ENCODE measurements at regions not wholly inside any gene's neighbourhood (a gene's known extent, or its start where the extent isn't known, plus 50 kb on each side); places are given as distances from the start of the nearest gene placed in this dataset.
A peak's percentile ranks its signal among the peaks of the same experiment; 100 is the strongest.
"Not testable (repeated sequence)": the region's sequence is repeated elsewhere in the genome, so short reads cannot be mapped to it uniquely, and the experiment has no call there.

- Histone ChIP-seq H3K36me3 (ENCODE audit: control insufficient read depth, insufficient read depth, low read length) (no peaks in the 10 kb centered on the region), H3K27me3 (ENCODE audit: control insufficient read depth, insufficient read depth, low read length) (no peaks in the 10 kb centered on the region)
Observed at GRCh38 chr1:73327998-73328397, 870.0 kb downstream of the LRRIQ3 start.

GRCh38 chr1:73327180-73327793 is 870.7 kb downstream of the LRRIQ3 start:
- no peaks in the 10 kb centered on the region for H3K4me1 ChIP-seq (ENCODE audit: control insufficient read depth, insufficient read depth, low read length)
- no peak overlapping the region for H3K27ac ChIP-seq (ENCODE audit: low read depth, low read length)
- DNase-seq (ENCODE audit: low read depth in 4 of 6, low spot score in 6 of 6), result no peak
- WGBS (ENCODE audit: insufficient coverage), result 91% methylated on average over 3 of the region's 3 CpGs
- no peak overlapping the region for H3K4me3 ChIP-seq (ENCODE audit: low read depth, low read length)
- H3K27me3 ChIP-seq (ENCODE audit: control insufficient read depth, insufficient read depth, low read length), result no peaks in the 10 kb centered on the region
- H3K9me3 ChIP-seq (ENCODE audit: control insufficient read depth, insufficient read depth, low read length), result no peaks in the 10 kb centered on the region
- H3K36me3 ChIP-seq (ENCODE audit: control insufficient read depth, insufficient read depth, low read length), result no peaks in the 10 kb centered on the region

More at GRCh38 chr1:73327998-73328397, 870.0 kb downstream of the LRRIQ3 start:
- Histone ChIP-seq H3K4me3 (ENCODE audit: low read depth, low read length) (no peak overlapping the region), H3K27ac (ENCODE audit: low read depth, low read length) (no peak overlapping the region), H3K9me3 (ENCODE audit: control insufficient read depth, insufficient read depth, low read length) (no peaks in the 10 kb centered on the region), H3K4me1 (ENCODE audit: control insufficient read depth, insufficient read depth, low read length) (no peaks in the 10 kb centered on the region)
- DNase-seq (ENCODE audit: low read depth in 4 of 6, low spot score in 6 of 6), result no peak
- 98% methylated on average over 3 of the region's 3 CpGs for WGBS (ENCODE audit: insufficient coverage)

DNA sequence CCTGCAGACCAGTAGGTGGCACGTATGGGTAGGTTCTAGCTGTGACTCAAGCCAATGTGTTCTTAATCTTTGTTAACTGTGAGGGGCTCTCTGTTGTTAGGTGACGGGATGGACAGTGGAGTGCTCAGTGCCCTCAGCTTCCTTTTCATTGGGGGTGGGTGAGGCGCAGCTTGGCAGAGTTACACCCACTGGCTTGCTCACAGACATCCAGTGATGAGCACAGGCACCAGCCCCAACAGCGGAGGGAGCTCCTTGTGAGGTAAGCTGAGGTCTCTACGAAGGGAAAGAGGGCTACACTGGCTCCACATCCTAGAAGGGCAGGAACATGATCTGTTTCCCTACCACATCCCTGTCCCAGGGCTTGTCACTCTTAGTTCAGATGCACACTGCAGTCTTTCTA is 871.3 kb downstream of the LRRIQ3 start:
- Histone ChIP-seq H3K4me1 (ENCODE audit: control insufficient read depth, insufficient read depth, low read length) (no peaks in the 10 kb centered on the region), H3K4me3 (ENCODE audit: low read depth, low read length) (no peak overlapping the region), H3K27me3 (ENCODE audit: control insufficient read depth, insufficient read depth, low read length) (no peaks in the 10 kb centered on the region), H3K36me3 (ENCODE audit: control insufficient read depth, insufficient read depth, low read length) (no peaks in the 10 kb centered on the region), H3K27ac (ENCODE audit: low read depth, low read length) (no peak overlapping the region), H3K9me3 (ENCODE audit: control insufficient read depth, insufficient read depth, low read length) (no peaks in the 10 kb centered on the region)
- DNase-seq (ENCODE audit: low read depth in 4 of 6, low spot score in 6 of 6), result no peak
- WGBS (ENCODE audit: insufficient coverage), result 93% methylated on average over 4 of the region's 5 CpGs

GRCh38 chr1:73310797-73311381 is 887.1 kb downstream of the LRRIQ3 start:
- 69% methylated on average over 4 of the region's 4 CpGs for WGBS (ENCODE audit: insufficient coverage)

DNA sequence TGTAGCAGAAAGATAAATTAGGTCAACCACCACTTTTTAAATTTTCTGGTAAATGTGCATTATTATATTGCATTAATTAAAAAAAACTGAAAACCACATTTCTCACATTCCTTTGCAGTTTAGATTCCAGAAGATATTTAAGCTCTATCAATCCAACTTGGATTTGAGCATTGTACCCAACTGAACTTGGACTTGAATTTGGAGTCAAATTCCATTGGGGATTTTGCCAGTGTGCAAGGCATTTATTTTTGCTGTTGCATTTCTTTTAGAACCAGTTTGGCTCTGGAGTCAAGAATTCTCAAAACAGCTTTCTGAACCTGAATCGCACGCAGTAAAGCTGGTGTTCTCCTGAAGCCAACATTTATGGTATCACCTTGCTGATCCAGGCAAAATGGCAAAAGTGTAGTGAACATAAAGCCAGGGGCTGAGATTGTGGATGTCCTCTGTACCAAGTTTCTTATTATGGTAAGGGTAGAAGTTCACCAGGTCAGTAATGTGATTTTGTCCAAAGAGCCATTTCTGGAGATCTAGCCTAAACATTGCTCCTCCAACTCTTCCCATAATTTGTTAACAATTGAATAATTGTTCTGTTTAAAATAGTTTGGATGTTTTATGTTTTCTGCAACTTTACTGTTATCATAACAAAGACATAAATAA is 890.9 kb downstream of the LRRIQ3 start:
- H3K4me1 ChIP-seq (ENCODE audit: control insufficient read depth, insufficient read depth, low read length), result no peaks in the 10 kb centered on the region
- WGBS (ENCODE audit: insufficient coverage), result 83% methylated on average over 1 of the region's 2 CpGs
- no peak overlapping the region for H3K4me3 ChIP-seq (ENCODE audit: low read depth, low read length)
- no peaks in the 10 kb centered on the region for H3K9me3 ChIP-seq (ENCODE audit: control insufficient read depth, insufficient read depth, low read length)
- H3K27me3 ChIP-seq (ENCODE audit: control insufficient read depth, insufficient read depth, low read length), result no peaks in the 10 kb centered on the region
- no peak overlapping the region for H3K27ac ChIP-seq (ENCODE audit: low read depth, low read length)
- peak in 1 of 6 donors; percentile 2 for DNase-seq (ENCODE audit: low read depth in 4 of 6, low spot score in 6 of 6)
- H3K36me3 ChIP-seq (ENCODE audit: control insufficient read depth, insufficient read depth, low read length), result no peaks in the 10 kb centered on the region

More at GRCh38 chr1:73310797-73311381, 887.1 kb downstream of the LRRIQ3 start:
- Histone ChIP-seq H3K27ac (ENCODE audit: low read depth, low read length) (no peak overlapping the region), H3K36me3 (ENCODE audit: control insufficient read depth, insufficient read depth, low read length) (no peaks in the 10 kb centered on the region), H3K4me1 (ENCODE audit: control insufficient read depth, insufficient read depth, low read length) (no peaks in the 10 kb centered on the region), H3K9me3 (ENCODE audit: control insufficient read depth, insufficient read depth, low read length) (no peaks in the 10 kb centered on the region), H3K4me3 (ENCODE audit: low read depth, low read length) (no peak overlapping the region), H3K27me3 (ENCODE audit: control insufficient read depth, insufficient read depth, low read length) (no peaks in the 10 kb centered on the region)
- DNase-seq (ENCODE audit: low read depth in 4 of 6, low spot score in 6 of 6), result no peak

- Histone ChIP-seq H3K36me3 (ENCODE audit: control insufficient read depth, insufficient read depth, low read length) (no peaks in the 10 kb centered on the region), H3K27me3 (ENCODE audit: control insufficient read depth, insufficient read depth, low read length) (no peaks in the 10 kb centered on the region), H3K4me3 (ENCODE audit: low read depth, low read length) (no peak overlapping the region), H3K27ac (ENCODE audit: low read depth, low read length) (no peak overlapping the region), H3K9me3 (ENCODE audit: control insufficient read depth, insufficient read depth, low read length) (peaks cover 5% of the 10 kb centered on the region), H3K4me1 (ENCODE audit: control insufficient read depth, insufficient read depth, low read length) (no peaks in the 10 kb centered on the region)
- DNase-seq (ENCODE audit: low read depth in 4 of 6, low spot score in 6 of 6), result no peak
- WGBS (ENCODE audit: insufficient coverage), result no CpG with 5 or more reads among the region's 2 CpGs
Observed at GRCh38 chr1:73273886-73274285, 924.1 kb downstream of the LRRIQ3 start.

DNA sequence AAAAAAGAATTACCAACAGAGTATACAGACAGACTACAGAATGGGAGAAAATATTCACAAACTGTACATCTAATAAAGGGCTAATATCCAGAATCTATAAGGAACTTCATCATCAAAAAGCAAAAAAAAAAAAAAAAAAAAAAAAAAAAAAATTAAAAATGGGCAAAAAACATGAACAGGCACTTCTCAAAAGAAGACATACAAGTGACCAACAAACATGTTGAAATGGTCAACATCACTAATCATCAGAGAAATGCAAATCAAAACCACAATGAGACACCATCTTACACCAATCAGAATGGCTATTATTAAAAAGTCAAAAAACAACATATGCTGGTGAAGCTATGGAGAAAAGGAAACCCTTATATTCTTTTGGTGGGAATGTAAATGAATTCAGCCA is 952.8 kb downstream of the LRRIQ3 start:
- not testable (repeated sequence) for H3K36me3 ChIP-seq (ENCODE audit: control insufficient read depth, insufficient read depth, low read length); H3K4me1 ChIP-seq (ENCODE audit: control insufficient read depth, insufficient read depth, low read length); DNase-seq (ENCODE audit: low read depth in 4 of 6, low spot score in 6 of 6); H3K27ac ChIP-seq (ENCODE audit: low read depth, low read length); H3K27me3 ChIP-seq (ENCODE audit: control insufficient read depth, insufficient read depth, low read length); H3K4me3 ChIP-seq (ENCODE audit: low read depth, low read length)
- peaks cover 15% of the 10 kb centered on the region for H3K9me3 ChIP-seq (ENCODE audit: control insufficient read depth, insufficient read depth, low read length)

- H3K27me3 ChIP-seq (ENCODE audit: control insufficient read depth, insufficient read depth, low read length), result no peaks in the 10 kb centered on the region
- no peak for DNase-seq (ENCODE audit: low read depth in 4 of 6, low spot score in 6 of 6)
- H3K9me3 ChIP-seq (ENCODE audit: control insufficient read depth, insufficient read depth, low read length), result no peaks in the 10 kb centered on the region
- no CpG with 5 or more reads among the region's 2 CpGs for WGBS (ENCODE audit: insufficient coverage)
- H3K4me1 ChIP-seq (ENCODE audit: control insufficient read depth, insufficient read depth, low read length), result no peaks in the 10 kb centered on the region
- H3K36me3 ChIP-seq (ENCODE audit: control insufficient read depth, insufficient read depth, low read length), result no peaks in the 10 kb centered on the region
- H3K27ac ChIP-seq (ENCODE audit: low read depth, low read length), result no peak overlapping the region
- no peak overlapping the region for H3K4me3 ChIP-seq (ENCODE audit: low read depth, low read length)
Observed at GRCh38 chr1:73218995-73219546, 936.7 kb upstream of the NEGR1 start.

GRCh38 chr1:73205294-73205973 is 923.1 kb upstream of the NEGR1 start:
- Histone ChIP-seq H3K36me3 (ENCODE audit: control insufficient read depth, insufficient read depth, low read length) (no peaks in the 10 kb centered on the region), H3K27me3 (ENCODE audit: control insufficient read depth, insufficient read depth, low read length) (no peaks in the 10 kb centered on the region), H3K4me1 (ENCODE audit: control insufficient read depth, insufficient read depth, low read length) (no peaks in the 10 kb centered on the region), H3K27ac (ENCODE audit: low read depth, low read length) (no peak overlapping the region), H3K9me3 (ENCODE audit: control insufficient read depth, insufficient read depth, low read length) (no peaks in the 10 kb centered on the region), H3K4me3 (ENCODE audit: low read depth, low read length) (no peak overlapping the region)
- 62% methylated on average over 4 of the region's 5 CpGs for WGBS (ENCODE audit: insufficient coverage)
- DNase-seq (ENCODE audit: low read depth in 4 of 6, low spot score in 6 of 6), result no peak
